ENCODE measurements at regions not wholly inside any gene's neighbourhood (a gene's known extent, or its start where the extent isn't known, plus 50 kb on each side); places are given as distances from the start of the nearest gene placed in this dataset.

DNA sequence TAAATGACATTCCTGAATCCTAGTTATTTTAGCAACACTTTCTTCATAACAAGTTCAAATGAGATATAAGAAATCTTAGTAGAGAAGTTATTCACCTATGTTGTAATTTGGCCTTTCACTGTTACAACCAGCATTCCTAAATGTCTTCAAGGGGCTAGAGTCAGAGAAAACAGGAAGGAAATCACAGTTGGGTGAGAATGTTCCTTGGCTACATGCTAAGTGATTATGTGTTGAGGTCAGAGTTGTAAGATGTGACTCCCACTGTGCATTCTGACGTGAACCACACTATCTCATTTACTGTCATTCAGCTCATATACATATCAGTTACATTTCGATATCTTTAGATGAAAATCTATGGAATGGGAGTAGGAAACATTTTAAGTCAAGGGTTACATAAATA lies 51.0 kb upstream of the MLIP start:
- no peak for DNase-seq

All from NCI-H510A treated with DMSO at 0.1 percent for 48 hours (cell line).